Endodermal cell (in vitro differentiated cells): ENCODE measurements at regions not wholly inside any gene's neighbourhood (a gene's known extent, or its start where the extent isn't known, plus 50 kb on each side); places are given as distances from the start of the nearest gene placed in this dataset.
A peak's percentile ranks its signal among the peaks of the same experiment; 100 is the strongest.

Source experiments
- DNase-seq: peaks from one replicate; pipeline ENCODE4 v3.0.0-alpha.2; 2017
- H3K27ac ChIP-seq: 2 replicates; pipeline ENCODE4 v1.5.1; 2013; ENCODE audit warnings: mild to moderate bottlenecking, low read depth, low read length, moderate library complexity
- H3K27me3 ChIP-seq: 2 replicates; pipeline ENCODE4 v1.6.1; 2013; ENCODE audit warnings: mild to moderate bottlenecking, low read length, moderate library complexity; ENCODE audit not compliant: insufficient read depth, control insufficient read depth, poor library complexity, severe bottlenecking
- H3K36me3 ChIP-seq: 2 replicates; pipeline ENCODE4 v1.7.0; 2013; ENCODE audit warnings: mild to moderate bottlenecking, low read length, moderate library complexity; ENCODE audit not compliant: control insufficient read depth, insufficient read depth
- H3K4me1 ChIP-seq: one replicate; pipeline ENCODE4 v1.7.0; 2013; ENCODE audit warnings: low read length; ENCODE audit not compliant: control insufficient read depth, insufficient read depth
- H3K4me3 ChIP-seq: 2 replicates; pipeline ENCODE4 v1.5.1; 2013; ENCODE audit warnings: mild to moderate bottlenecking, low read length, moderate library complexity
- H3K9ac ChIP-seq: 2 replicates; pipeline ENCODE4 v1.6.1; 2013; ENCODE audit warnings: mild to moderate bottlenecking, low read length, moderate library complexity; ENCODE audit not compliant: poor library complexity, severe bottlenecking; ENCODE audit errors: extremely low read depth
- H3K9me3 ChIP-seq: 2 replicates; pipeline ENCODE4 v1.6.1; 2013; ENCODE audit warnings: mild to moderate bottlenecking, low read length, moderate library complexity; ENCODE audit not compliant: control insufficient read depth
- H3K27ac Mint-ChIP-seq: 2 replicates; pipeline ENCODE4 v1.8.0; 2020; ENCODE audit warnings: mixed read lengths
- H3K27me3 Mint-ChIP-seq: 2 replicates; pipeline ENCODE4 v1.8.0; 2021; ENCODE audit warnings: mild to moderate bottlenecking, mixed read lengths; ENCODE audit not compliant: insufficient read depth
- H3K36me3 Mint-ChIP-seq: 2 replicates; pipeline ENCODE4 v1.8.0; 2020; ENCODE audit warnings: low read depth, mixed read lengths
- H3K4me1 Mint-ChIP-seq: 2 replicates; pipeline ENCODE4 v1.8.0; 2020; ENCODE audit warnings: mixed read lengths
- H3K4me3 Mint-ChIP-seq: 2 replicates; pipeline ENCODE4 v1.8.0; 2020; ENCODE audit warnings: mild to moderate bottlenecking, moderate library complexity, mixed read lengths
- H3K9me3 Mint-ChIP-seq: 2 replicates; pipeline ENCODE4 v1.8.0; 2020; ENCODE audit warnings: mild to moderate bottlenecking, mixed read lengths
- WGBS, 2 experiments: methylation state at CpG; one replicate each; pipeline versions ENCODE4 v1.1.5 to v1.1.7; 2013; ENCODE audit warnings: missing lambda C conversion rate in 2 of 2, mixed read lengths in 1 of 2; ENCODE audit not compliant: insufficient coverage in 1 of 2, insufficient read length in 1 of 2; 5-methylcytosine and 5-hydroxymethylcytosine counted together
- TF ChIP-seq, protein P1 (sequence below): fragments of 200-600 bp; sonication (generic); conservative IDR thresholded peaks from 2 replicates; pipeline ENCODE4 v1.5.0; 2021; ENCODE audit warnings: antibody characterized with exemption, mild to moderate bottlenecking

GRCh38 chr3:31289584-31289983, 243.1 kb upstream of the STT3B start:
- TF ChIP-seq, protein P1, sequence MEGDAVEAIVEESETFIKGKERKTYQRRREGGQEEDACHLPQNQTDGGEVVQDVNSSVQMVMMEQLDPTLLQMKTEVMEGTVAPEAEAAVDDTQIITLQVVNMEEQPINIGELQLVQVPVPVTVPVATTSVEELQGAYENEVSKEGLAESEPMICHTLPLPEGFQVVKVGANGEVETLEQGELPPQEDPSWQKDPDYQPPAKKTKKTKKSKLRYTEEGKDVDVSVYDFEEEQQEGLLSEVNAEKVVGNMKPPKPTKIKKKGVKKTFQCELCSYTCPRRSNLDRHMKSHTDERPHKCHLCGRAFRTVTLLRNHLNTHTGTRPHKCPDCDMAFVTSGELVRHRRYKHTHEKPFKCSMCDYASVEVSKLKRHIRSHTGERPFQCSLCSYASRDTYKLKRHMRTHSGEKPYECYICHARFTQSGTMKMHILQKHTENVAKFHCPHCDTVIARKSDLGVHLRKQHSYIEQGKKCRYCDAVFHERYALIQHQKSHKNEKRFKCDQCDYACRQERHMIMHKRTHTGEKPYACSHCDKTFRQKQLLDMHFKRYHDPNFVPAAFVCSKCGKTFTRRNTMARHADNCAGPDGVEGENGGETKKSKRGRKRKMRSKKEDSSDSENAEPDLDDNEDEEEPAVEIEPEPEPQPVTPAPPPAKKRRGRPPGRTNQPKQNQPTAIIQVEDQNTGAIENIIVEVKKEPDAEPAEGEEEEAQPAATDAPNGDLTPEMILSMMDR: no peak
- H3K4me3 ChIP-seq: no peak overlapping the region
- no peak overlapping the region for H3K4me3 Mint-ChIP-seq
- peaks cover 5% of the 10 kb centered on the region for H3K4me1 ChIP-seq
- no peak overlapping the region for H3K9ac ChIP-seq
- H3K27ac ChIP-seq: peak overlapping the region; percentile 19
- DNase-seq: no peak
- no peak overlapping the region for H3K27ac Mint-ChIP-seq
- no peaks in the 10 kb centered on the region for H3K27me3 ChIP-seq
- H3K4me1 Mint-ChIP-seq: peaks cover 32% of the 10 kb centered on the region
- H3K9me3 ChIP-seq: no peaks in the 10 kb centered on the region
- no peaks in the 10 kb centered on the region for H3K36me3 Mint-ChIP-seq
- H3K36me3 ChIP-seq: no peaks in the 10 kb centered on the region
- H3K9me3 Mint-ChIP-seq: no peaks in the 10 kb centered on the region
- peaks cover 2% of the 10 kb centered on the region for H3K27me3 Mint-ChIP-seq
- WGBS, 2 experiments: 67 to 94% methylated on average over 3 to 4 of the region's 4 CpGs

DNA sequence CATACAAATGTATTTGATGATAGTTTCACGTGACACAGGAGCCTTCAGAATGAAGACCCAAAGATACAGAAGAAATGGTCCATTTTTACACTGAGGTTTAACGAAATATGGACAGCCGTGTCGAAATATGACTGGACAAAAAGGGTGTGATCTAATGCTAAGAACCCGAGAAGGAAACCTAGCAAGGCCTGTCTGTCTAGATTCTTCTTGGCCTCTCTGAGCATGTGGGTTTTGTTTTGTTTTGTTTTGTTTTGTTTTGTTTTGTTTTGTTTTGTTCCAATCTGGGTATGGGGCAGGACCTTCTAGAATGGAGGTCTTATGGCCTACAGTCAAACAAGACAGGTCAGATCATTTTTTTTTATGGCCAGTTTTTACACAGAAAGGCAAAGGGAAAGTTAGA, 242.7 kb upstream of the STT3B start:
- Mint-ChIP-seq H3K27me3 (peaks cover 2% of the 10 kb centered on the region), H3K27ac (no peak overlapping the region), H3K4me3 (no peak overlapping the region), H3K36me3 (no peaks in the 10 kb centered on the region), H3K4me1 (peaks cover 34% of the 10 kb centered on the region), H3K9me3 (no peaks in the 10 kb centered on the region)
- no peak overlapping the region for H3K9ac ChIP-seq
- no peak overlapping the region for H3K4me3 ChIP-seq
- WGBS, 2 experiments: 93 to 95% methylated on average over 5 of the region's 5 CpGs
- H3K4me1 ChIP-seq: peaks cover 10% of the 10 kb centered on the region
- no peaks in the 10 kb centered on the region for H3K9me3 ChIP-seq
- TF ChIP-seq, protein P1: no peak
- no peak overlapping the region for H3K27ac ChIP-seq
- no peak for DNase-seq
- no peaks in the 10 kb centered on the region for H3K36me3 ChIP-seq
- no peaks in the 10 kb centered on the region for H3K27me3 ChIP-seq

- peaks cover 5% of the 10 kb centered on the region for H3K9me3 ChIP-seq
- 92% methylated on average over 3 of the region's 3 CpGs; no CpG with 5 or more reads in 1 of the 2 experiments for WGBS, 2 experiments
- H3K27me3 ChIP-seq: no peaks in the 10 kb centered on the region
- H3K36me3 Mint-ChIP-seq: no peaks in the 10 kb centered on the region
- no peaks in the 10 kb centered on the region for H3K9me3 Mint-ChIP-seq
- TF ChIP-seq, protein P1: no peak
- no peaks in the 10 kb centered on the region for H3K36me3 ChIP-seq
- H3K4me1 ChIP-seq: peaks cover 16% of the 10 kb centered on the region
- no peak overlapping the region for H3K27ac Mint-ChIP-seq
- peaks cover 47% of the 10 kb centered on the region for H3K4me1 Mint-ChIP-seq
- H3K4me3 ChIP-seq: no peak overlapping the region
- no peak overlapping the region for H3K27ac ChIP-seq
- DNase-seq: no peak
- no peaks in the 10 kb centered on the region for H3K27me3 Mint-ChIP-seq
- no peak overlapping the region for H3K9ac ChIP-seq
- H3K4me3 Mint-ChIP-seq: no peak overlapping the region
These were observed 240.9 kb upstream of the STT3B start for GRCh38 chr3:31291818-31292217.
